ENCODE measurements at regions not wholly inside any gene's neighbourhood (a gene's known extent, or its start where the extent isn't known, plus 50 kb on each side); places are given as distances from the start of the nearest gene placed in this dataset.

GRCh38 chr10:120734483-120735078, 116.6 kb upstream of the WDR11 start:
- no peak for TF ChIP-seq CTCF (IDR thresholded peaks at IDR 0.05 in 4 of 5, conservative IDR thresholded peaks at IDR 0.05 in 1 of 5)
- TF ChIP-seq POLR2A (IDR thresholded peaks at IDR 0.05), result no peak
- Histone ChIP-seq H3K27me3 (no peaks in the 10 kb centered on the region), H3K36me3 (no peaks in the 10 kb centered on the region), H3K4me1 (no peaks in the 10 kb centered on the region), H3K9me3 (no peaks in the 10 kb centered on the region), H3K27ac (no peak overlapping the region), H3K4me3 (no peak overlapping the region)
- in situ Hi-C loops (cut with MboI; ENCODE audit: low sequenced_read_pairs in 4 of 4), result no loop called here
- DNase-seq (no peak), ATAC-seq (no peak)
- intact Hi-C loops (cut with DNase I; ENCODE audit: low total_unique reads), result no loop called here

GRCh38 chr10:120735315-120735714, 115.8 kb upstream of the WDR11 start:
- TF ChIP-seq CTCF (IDR thresholded peaks at IDR 0.05 in 4 of 5, conservative IDR thresholded peaks at IDR 0.05 in 1 of 5) (no peak), POLR2A (IDR thresholded peaks at IDR 0.05) (no peak)
- no peaks in the 10 kb centered on the region for H3K9me3 ChIP-seq
- no peaks in the 10 kb centered on the region for H3K27me3 ChIP-seq

GRCh38 chr10:120735773-120736371, 115.3 kb upstream of the WDR11 start:
- no peaks in the 10 kb centered on the region for H3K9me3 ChIP-seq
- ATAC-seq (no peak), DNase-seq (no peak)
- no peak overlapping the region for H3K27ac ChIP-seq
- H3K27me3 ChIP-seq, result peaks cover 0 to 3% (median 0%) of the 10 kb centered on the region in 3 donors
- in situ Hi-C loops (cut with MboI; ENCODE audit: low sequenced_read_pairs in 4 of 4), result no loop called here
- TF ChIP-seq CTCF (IDR thresholded peaks at IDR 0.05 in 4 of 5, conservative IDR thresholded peaks at IDR 0.05 in 1 of 5) (peak in 2 of 5 experiments; percentile 12 to 42), POLR2A (IDR thresholded peaks at IDR 0.05) (no peak)
- intact Hi-C loops (cut with DNase I; ENCODE audit: low total_unique reads), result no loop called here
- no peak overlapping the region for H3K4me3 ChIP-seq
- no peaks in the 10 kb centered on the region for H3K36me3 ChIP-seq
- H3K4me1 ChIP-seq, result no peaks in the 10 kb centered on the region

More at GRCh38 chr10:120735315-120735714, 115.8 kb upstream of the WDR11 start:
- no peak overlapping the region for H3K27ac ChIP-seq
- intact Hi-C loops (cut with DNase I; ENCODE audit: low total_unique reads) (no loop called here), in situ Hi-C loops (cut with MboI; ENCODE audit: low sequenced_read_pairs in 4 of 4) (no loop called here)
- no peaks in the 10 kb centered on the region for H3K4me1 ChIP-seq
- ATAC-seq, result no peak
- H3K36me3 ChIP-seq, result no peaks in the 10 kb centered on the region
- no peak for DNase-seq
- H3K4me3 ChIP-seq, result no peak overlapping the region

GRCh38 chr10:120736377-120736776, 114.8 kb upstream of the WDR11 start:
- Histone ChIP-seq H3K4me3 (no peak overlapping the region), H3K4me1 (no peaks in the 10 kb centered on the region), H3K27me3 (peaks cover 0 to 3% (median 0%) of the 10 kb centered on the region in 3 donors), H3K9me3 (no peaks in the 10 kb centered on the region), H3K27ac (no peak overlapping the region), H3K36me3 (no peaks in the 10 kb centered on the region)
- ATAC-seq, result no peak
- intact Hi-C loops (cut with DNase I; ENCODE audit: low total_unique reads), result no loop called here
- in situ Hi-C loops (cut with MboI; ENCODE audit: low sequenced_read_pairs in 4 of 4), result no loop called here
- DNase-seq, result no peak
- TF ChIP-seq CTCF (IDR thresholded peaks at IDR 0.05 in 4 of 5, conservative IDR thresholded peaks at IDR 0.05 in 1 of 5) (no peak), POLR2A (IDR thresholded peaks at IDR 0.05) (no peak)

All from gastrocnemius medialis (tissue), 4 donors.